ENCODE measurements at regions not wholly inside any gene's neighbourhood (a gene's known extent, or its start where the extent isn't known, plus 50 kb on each side); places are given as distances from the start of the nearest gene placed in this dataset.

DNA sequence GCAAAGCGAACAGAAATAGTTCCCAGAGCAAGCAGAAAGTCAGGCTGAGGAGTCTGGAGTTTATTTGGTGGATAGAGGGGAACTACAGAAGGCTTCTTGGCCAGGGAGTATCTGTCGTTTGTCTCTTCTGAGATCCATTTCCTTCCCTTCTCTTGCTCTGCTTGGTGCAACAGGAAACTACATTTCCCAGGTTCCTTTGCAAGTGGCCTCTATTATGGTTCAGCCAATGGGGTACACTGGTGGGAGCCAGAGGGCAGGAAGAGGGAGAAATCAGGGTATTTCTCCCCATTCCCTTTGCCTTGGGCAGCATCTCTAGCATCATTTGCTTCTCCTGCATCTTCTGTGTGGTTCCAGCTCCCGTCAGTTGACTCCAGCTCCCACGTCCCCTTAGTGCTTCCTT is 142.1 kb downstream of the BCOR start (continued):
- TF ChIP-seq ZKSCAN1 (IDR thresholded peaks at IDR 0.05; ENCODE audit: low read depth, low read length) (no peak), IFI16 (CRISPR knock-in tag; IDR thresholded peaks at IDR 0.05) (no peak), ARHGAP35 (IDR thresholded peaks at IDR 0.05; ENCODE audit: partially characterized antibody) (no peak), MYNN (IDR thresholded peaks at IDR 0.05) (no peak), MYNN (CRISPR knock-in tag; IDR thresholded peaks at IDR 0.05) (no peak), SIX5 (IDR thresholded peaks at IDR 0.05; ENCODE audit: borderline replicate concordance in 1 of 2, insufficient read depth in 1 of 2, low read depth in 1 of 2, low read length in 2 of 2) (peak; percentile 48 to 51; a peak in 2 of 4 replicates), XRCC4 (IDR thresholded peaks at IDR 0.05; ENCODE audit: extremely low read depth, insufficient read depth, insufficient read length) (no peak), ZNF282 (CRISPR knock-in tag; IDR thresholded peaks at IDR 0.05) (no peak), BACH1 (tag; IDR thresholded peaks at IDR 0.05) (no peak), STAT5B (CRISPR knock-in tag; IDR thresholded peaks at IDR 0.05) (no peak), NR2C1 (IDR thresholded peaks at IDR 0.05) (no peak), NR2C1 (tag; IDR thresholded peaks at IDR 0.05) (peak; percentile 57; the same call in 1 of the 2 replicates), PHTF2 (CRISPR knock-in tag; IDR thresholded peaks at IDR 0.05) (no peak), ZNF830 (CRISPR knock-in tag; IDR thresholded peaks at IDR 0.05) (no peak)
- TF ChIP-seq, protein P1, sequence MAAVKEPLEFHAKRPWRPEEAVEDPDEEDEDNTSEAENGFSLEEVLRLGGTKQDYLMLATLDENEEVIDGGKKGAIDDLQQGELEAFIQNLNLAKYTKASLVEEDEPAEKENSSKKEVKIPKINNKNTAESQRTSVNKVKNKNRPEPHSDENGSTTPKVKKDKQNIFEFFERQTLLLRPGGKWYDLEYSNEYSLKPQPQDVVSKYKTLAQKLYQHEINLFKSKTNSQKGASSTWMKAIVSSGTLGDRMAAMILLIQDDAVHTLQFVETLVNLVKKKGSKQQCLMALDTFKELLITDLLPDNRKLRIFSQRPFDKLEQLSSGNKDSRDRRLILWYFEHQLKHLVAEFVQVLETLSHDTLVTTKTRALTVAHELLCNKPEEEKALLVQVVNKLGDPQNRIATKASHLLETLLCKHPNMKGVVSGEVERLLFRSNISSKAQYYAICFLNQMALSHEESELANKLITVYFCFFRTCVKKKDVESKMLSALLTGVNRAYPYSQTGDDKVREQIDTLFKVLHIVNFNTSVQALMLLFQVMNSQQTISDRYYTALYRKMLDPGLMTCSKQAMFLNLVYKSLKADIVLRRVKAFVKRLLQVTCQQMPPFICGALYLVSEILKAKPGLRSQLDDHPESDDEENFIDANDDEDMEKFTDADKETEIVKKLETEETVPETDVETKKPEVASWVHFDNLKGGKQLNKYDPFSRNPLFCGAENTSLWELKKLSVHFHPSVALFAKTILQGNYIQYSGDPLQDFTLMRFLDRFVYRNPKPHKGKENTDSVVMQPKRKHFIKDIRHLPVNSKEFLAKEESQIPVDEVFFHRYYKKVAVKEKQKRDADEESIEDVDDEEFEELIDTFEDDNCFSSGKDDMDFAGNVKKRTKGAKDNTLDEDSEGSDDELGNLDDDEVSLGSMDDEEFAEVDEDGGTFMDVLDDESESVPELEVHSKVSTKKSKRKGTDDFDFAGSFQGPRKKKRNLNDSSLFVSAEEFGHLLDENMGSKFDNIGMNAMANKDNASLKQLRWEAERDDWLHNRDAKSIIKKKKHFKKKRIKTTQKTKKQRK (IDR thresholded peaks at IDR 0.05; ENCODE audit: borderline replicate concordance, low read depth, low read length), result no peak
